NOMO-1 treated with dmso at 0.1 percent for 144 hours (cell line): ENCODE measurements at regions not wholly inside any gene's neighbourhood (a gene's known extent, or its start where the extent isn't known, plus 50 kb on each side); places are given as distances from the start of the nearest gene placed in this dataset.
A peak's percentile ranks its signal among the peaks of the same experiment; 100 is the strongest.

Experiments used
- DNase-seq: peaks from one replicate; lab custom pipeline; 2025; ENCODE audit not compliant: unreplicated experiment; lab: John Stamatoyannopoulos, UW

- DNase-seq: no peak
Measured at GRCh38 chr20:6693178-6693807, 74.2 kb upstream of the BMP2 start.

DNA sequence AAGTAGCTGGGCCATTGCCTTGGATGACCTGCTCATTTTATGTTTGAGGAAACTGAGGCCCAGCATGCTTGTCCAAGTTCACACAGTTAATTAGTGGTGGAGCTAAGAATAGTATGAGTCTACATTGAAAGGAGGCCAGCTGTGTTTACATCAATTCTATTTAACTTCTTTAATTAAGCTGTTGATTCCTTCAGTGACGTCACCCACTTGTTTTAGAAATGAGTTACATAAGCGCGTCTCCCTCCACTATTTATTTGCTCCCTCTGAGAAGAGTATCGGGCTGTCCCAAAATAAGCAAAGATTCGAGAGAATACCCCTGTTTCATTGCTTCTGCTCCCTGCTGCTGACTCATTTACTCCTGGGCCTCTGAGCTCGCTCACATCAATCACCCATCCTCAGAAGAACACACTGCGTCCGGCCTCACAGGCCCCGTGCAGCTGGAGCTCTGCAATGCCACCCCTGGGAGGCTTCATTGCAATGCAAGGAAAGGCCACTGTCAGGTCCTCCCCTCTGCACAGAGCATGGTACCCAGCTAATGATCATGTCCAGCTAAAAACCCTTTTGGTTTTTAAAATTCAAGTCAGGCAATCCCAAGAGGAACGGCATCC is 74.8 kb upstream of the BMP2 start:
- no peak for DNase-seq

DNA sequence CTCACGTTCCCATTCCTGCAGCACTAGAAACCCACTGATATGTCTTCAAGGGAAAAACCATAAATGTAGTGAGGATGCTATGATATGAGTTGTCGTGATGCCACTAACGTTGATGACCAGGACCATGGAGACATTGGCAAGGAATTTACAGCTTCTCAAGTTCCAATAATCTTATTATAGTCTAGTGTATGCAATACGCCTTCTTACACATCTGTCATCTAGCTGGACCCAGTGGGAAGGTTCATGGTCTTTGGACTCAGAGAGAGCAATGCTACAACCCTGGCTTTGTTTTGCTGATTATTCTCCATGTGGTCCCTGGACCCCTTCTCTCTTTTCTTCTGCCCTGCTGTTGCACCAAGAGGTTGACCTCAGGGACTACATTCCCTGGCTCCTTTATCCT is 76.0 kb upstream of the BMP2 start:
- DNase-seq: no peak

- no peak for DNase-seq
Measured at GRCh38 chr20:6689339-6689973, 78.0 kb upstream of the BMP2 start.

- peak; percentile 55 for DNase-seq
Measured at GRCh38 chr20:6686171-6686570, 81.3 kb upstream of the BMP2 start.

GRCh38 chr20:6685626-6686025 is 81.9 kb upstream of the BMP2 start:
- DNase-seq: no peak

DNA sequence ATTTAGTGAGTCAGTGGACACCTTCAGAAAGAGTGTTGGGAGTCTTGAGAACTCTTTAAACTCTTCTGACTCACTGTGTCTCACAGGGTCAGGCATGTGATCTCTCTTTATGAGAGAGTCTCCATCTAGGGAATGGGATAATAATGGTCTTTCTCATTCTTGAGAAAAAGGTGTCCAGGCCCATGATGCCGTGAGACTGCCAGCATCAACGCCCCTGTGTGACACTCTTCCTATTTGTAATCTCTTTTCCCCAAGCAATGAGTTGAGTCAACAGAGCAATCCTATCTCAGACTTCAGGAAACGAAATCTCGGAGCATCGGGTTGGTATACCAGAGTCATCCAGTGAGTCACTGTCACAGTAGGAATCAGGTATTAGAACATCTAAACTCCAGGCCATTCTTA is 82.3 kb upstream of the BMP2 start:
- no peak for DNase-seq

DNA sequence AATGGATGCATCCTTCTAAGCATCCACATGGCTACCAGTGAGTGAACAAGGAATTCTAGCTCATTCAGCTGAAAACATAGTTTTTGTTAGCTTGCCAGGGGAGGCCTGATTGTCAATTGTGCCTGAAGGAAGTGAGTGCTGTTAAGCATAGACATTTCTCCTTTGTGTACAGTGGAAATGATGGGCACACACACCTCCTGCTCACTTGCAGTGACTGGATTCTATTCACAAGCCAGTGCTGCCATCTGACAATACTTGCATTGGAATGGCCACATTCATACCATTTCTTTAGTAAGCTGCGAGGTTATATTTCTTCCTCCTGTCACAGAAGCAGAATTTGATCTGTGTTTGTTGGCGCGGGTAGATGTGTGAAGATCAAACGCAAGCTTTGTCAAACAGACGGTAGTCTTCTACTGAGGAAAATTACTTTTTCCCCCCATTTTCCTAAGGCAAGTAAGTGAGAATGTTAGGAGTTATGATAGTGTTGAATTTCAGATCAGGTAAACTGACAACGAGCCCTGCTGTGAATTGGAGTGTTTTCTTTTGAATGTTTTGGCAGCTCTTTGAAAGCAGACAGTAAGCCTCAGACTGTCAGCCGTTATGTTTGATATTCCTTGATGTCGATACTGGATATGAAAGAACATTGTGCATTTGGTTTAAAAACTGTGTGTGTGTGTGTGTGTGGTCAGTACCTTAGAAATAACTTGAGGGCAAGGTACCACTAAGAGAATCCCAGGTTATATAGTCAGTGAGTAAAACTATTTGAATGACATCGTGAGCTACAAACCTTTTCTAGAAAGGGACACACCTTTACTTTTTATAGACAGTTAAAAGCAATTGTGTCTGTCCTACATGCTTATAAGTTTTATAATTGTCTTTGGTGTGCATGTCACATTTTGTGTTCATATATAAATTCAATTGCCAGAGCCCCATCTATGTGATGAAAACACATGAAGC is 84.2 kb upstream of the BMP2 start:
- no peak for DNase-seq

DNA sequence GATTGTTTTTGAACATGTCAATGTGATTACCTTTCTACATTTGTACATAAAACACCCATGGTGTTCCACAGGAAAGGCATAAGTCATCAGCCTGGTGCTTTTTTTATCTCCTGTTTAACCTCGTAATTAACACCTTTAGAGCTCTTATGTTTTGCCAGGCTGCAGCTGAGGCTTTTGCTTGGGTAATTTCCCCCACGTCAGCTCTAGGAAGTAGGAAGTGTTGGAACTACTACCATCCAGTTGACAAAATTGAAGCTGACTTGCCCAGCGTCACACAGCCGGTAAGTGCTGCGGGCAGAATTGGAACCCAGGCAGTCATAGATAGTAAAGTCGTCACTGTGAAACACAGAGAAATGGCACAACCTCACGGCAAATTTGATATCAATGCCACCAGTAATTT is 86.6 kb upstream of the BMP2 start:
- no peak for DNase-seq

DNA sequence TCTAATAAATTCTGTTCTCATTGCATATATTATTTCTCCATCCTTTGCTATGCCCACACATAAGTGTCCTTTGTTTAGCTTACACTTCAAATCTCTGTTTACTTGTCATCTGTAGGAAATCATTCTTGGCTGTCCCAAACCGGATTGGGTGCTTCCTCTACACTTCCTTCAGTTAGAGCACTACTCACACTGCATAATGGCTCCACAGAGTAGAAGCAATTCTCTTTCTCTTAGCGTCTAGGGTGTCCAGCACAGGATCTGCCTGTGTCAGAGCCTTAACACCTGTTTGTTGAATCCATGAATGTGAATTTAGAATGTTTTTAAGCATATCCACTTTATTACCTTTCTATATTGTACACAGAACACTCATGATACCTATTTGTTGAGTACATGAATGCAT is 87.0 kb upstream of the BMP2 start:
- DNase-seq: no peak

- no peak for DNase-seq
Measured at GRCh38 chr20:6679086-6679485, 88.4 kb upstream of the BMP2 start.

DNA sequence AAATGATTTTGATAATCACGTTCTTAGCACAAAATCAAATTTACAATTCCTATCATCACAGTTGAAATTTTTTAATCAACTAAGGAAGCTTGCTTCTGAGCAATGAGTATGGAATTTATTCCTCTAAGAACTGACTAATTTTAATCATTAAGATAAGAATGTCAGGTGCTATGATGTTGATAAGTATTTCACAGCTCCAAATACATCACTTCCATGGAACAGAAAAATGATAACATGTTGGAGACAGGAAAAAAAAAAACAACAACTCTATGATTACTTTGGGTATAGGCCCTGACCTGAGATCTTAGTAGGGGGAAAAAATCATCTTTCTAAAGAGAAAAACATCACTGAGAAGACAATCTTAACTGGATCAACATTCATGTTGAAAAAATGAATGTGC is 89.4 kb upstream of the BMP2 start:
- no peak for DNase-seq

- no peak for DNase-seq
Measured at GRCh38 chr20:6674831-6675230, 92.7 kb upstream of the BMP2 start.

DNA sequence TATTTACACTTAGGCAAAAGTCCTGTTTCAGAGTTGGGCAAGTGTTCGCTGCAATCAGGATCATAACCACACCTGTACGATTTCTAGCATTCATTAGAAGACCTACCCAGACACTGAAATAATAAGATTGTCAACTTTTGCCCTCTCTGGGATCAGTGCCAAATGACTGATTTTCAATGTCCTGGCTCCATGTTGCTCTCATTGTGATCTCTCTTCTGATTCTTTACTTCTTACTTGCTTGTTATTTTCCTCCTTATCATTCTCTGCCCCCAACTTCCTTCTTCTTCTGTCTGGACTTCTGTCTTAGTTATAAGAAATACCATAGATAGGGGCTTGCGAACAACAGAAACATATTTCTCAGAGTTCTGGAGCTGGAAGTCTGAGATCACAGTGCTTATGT is 94.4 kb upstream of the BMP2 start:
- no peak for DNase-seq

DNA sequence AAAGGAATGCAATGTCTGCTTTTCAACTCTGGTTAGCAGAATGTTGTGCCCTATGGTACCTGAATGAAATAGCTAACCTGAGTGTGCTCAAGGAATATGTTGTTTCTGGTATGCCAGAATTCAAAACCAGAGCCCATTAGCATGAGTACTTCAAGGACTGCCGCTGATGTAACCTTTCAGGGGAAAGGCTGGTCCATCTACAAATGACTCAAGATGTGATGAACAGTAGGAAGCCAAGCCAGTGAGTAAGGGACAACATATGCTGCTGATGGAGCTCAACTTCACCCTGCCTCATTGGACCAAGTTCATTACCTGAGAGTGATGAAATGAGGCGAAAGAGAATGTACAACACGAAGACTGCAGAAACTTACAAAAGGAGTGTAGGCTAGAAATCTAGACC is 95.7 kb upstream of the BMP2 start:
- no peak for DNase-seq

DNA sequence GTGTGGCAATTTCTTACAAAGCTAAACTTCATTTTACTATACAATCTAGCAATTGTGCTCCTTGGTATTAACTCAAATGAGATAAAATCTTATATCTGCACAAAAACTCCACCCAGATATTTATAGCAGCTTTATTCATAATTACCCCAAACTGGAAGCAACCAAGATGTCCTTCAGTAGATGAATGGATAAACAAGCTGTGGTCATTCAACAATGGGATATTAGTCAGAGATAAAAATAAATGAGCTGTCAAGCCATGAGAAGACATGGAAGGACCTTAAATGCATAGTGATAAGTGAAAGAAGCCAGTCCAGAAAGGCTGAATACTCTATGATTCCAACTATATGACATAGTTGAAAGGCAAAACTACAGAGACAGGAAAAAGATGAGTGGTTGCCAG is 98.9 kb upstream of the BMP2 start:
- DNase-seq: no peak

DNA sequence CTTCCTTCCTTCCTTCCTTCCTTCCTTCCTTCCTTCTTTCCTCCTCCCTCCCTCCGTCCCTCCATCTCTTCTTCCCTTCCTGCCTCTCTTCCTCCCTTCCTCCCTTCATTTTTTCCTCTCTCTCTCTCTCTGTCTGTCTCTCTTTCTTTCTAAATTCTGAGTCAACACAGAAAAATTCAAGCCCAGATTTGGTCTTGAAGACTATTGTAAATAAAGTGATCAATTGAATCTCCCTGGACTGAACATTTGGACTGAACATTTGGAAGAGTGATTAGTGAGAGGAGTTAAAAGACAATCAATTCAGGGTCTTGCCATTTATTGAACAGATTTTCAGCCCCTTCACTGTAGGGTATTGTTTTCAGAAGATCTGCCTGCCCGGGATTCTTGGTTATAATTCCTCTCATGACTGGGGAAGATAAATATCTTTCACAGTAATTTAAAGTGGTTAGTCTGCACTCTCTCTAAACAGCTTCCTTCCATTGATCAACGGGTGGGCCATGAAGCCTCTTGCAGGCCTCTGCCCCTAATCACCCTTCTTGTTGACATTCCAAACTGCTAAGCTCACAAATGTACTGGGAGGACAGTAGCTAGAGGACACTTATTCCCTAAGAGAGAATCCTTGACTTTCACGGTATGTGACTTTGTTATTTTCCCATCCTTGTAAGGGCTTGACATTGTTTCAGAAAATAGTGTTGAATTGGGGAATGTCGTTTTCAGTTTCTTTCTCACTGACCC is 101.7 kb upstream of the BMP2 start:
- DNase-seq: no peak

- no peak for DNase-seq
Measured at GRCh38 chr20:6665161-6665560, 102.3 kb upstream of the BMP2 start.

GRCh38 chr20:6664574-6664973 is 102.9 kb upstream of the BMP2 start:
- DNase-seq: no peak

DNA sequence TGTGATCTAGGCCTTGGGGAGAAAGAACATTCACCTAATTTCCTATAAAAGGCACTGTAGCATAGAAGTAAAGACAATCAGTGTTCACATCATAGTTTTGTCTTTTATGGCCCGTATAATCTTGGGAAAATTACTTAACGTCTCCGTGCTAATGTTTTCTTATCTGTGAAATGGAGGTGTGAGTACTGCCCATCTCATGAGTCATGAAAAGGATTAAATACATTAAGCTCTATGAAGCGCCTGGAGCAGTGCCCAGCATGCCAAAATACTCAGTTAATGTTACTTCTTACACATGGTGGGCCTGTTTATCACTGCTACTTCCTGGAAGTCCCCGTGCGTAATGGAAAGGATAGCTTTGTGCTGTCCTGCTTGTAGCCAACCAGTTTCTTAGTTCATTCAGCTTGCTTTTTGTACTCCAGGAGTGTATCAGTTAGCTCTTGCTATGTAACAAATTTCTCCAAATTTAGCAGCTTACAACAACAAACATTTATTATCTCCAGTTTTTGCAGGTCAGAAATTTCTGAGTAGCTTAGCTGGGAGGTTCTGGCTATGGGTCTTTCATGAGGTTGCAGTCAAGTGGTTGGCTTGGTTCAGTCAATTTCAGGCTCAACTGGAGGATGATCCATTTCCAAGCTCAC is 103.6 kb upstream of the BMP2 start:
- no peak for DNase-seq

DNA sequence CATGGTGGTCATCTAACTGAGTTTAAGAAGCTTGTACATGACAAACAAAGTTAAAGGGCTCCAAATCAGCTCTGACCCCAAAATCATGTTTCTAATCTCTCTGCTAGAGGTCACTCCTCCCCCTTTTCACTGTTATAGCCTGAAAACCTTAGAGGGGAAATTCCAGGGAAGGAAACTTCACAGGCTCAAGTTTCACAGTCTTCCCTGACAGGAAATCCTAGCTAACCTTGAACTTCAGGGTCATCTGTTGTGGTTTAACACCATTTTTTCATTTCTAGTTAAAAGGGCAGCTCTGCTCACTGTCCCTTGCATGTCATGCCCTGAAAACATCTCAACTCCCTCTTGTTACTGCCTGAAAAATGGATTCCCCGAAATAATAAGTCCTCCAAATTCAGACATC is 104.4 kb upstream of the BMP2 start:
- no peak for DNase-seq
